ENCODE measurements at regions not wholly inside any gene's neighbourhood (a gene's known extent, or its start where the extent isn't known, plus 50 kb on each side); places are given as distances from the start of the nearest gene placed in this dataset.

DNA sequence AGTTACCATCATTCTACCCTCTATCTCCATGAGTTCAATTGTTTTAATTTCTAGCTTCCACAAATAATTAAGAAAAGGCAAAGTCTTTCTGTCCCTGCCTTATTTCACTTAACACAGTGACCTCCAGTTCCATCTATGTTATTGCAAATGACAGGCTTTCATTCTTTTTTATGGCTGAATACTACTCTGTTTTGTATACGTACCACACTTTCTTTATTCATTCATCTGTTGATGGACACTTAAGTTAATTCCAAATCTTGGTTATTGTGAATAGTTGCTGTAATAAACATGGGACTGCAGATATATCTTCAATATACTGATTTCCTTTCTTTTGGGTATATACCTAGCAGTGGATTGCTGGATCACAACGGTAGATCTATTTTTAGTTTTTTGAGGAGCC is 314.1 kb downstream of the SV2B start:
- TF ChIP-seq, protein P1, sequence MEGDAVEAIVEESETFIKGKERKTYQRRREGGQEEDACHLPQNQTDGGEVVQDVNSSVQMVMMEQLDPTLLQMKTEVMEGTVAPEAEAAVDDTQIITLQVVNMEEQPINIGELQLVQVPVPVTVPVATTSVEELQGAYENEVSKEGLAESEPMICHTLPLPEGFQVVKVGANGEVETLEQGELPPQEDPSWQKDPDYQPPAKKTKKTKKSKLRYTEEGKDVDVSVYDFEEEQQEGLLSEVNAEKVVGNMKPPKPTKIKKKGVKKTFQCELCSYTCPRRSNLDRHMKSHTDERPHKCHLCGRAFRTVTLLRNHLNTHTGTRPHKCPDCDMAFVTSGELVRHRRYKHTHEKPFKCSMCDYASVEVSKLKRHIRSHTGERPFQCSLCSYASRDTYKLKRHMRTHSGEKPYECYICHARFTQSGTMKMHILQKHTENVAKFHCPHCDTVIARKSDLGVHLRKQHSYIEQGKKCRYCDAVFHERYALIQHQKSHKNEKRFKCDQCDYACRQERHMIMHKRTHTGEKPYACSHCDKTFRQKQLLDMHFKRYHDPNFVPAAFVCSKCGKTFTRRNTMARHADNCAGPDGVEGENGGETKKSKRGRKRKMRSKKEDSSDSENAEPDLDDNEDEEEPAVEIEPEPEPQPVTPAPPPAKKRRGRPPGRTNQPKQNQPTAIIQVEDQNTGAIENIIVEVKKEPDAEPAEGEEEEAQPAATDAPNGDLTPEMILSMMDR (conservative IDR thresholded peaks at IDR 0.05; ENCODE audit: low read length), result no peak
- no peak for TF ChIP-seq EZH2phosphoT487 (IDR thresholded peaks at IDR 0.05; ENCODE audit: borderline replicate concordance, low read depth, low read length)
